ENCODE measurements at regions not wholly inside any gene's neighbourhood (a gene's known extent, or its start where the extent isn't known, plus 50 kb on each side); places are given as distances from the start of the nearest gene placed in this dataset.
"Not testable (repeated sequence)": the region's sequence is repeated elsewhere in the genome, so short reads cannot be mapped to it uniquely, and the experiment has no call there.

DNA sequence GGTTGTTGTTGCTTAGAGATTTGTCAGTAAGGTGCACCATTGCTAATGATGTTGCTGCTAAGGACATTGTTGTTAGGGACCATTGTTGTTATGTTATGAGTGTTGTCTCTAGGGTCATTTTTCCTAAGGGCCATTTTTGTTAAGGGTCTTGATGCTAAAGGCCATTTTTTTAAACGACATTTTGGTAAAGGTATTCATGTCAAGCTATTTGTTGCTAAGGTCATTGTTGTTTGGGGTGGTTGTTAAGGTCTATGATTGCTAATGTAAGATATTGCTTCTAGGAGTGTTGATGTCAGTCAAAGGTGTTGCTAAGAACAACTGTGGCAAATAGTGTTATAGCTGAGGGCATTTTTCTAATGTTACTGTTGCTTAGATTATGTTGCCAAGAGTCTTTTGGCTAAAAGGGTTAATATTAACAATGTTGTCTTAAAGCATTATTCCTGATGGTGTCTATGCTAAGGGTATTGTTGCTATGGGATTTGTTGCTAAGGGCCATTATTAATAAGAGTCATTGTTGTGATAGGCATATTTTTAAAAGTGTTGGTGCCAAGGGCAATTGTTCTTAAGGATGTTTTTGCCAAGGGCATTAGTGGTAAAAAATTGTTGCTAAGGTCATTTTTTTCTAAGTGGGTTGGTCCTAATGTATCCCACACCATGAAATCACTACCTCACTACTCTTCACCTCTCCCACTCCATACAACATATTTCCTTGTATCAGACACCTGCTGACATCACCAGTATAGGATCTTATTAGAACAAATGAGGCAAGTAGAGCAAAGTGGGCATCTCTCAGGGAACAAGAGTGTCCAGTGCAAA lies 56.2 kb downstream of the SPATA31A6 start:
- DNase-seq; ATAC-seq (ENCODE audit: insufficient read depth, low read depth); H3K79me2 ChIP-seq (ENCODE audit: insufficient read depth, low read length); H3K9me3 ChIP-seq (ENCODE audit: insufficient read depth, low read length, severe bottlenecking); H3K9ac ChIP-seq (ENCODE audit: low read depth, low read length); H2AFZ ChIP-seq (ENCODE audit: low read depth, low read length); H3K27ac ChIP-seq (ENCODE audit: low read length); H3K27me3 ChIP-seq (ENCODE audit: insufficient read depth, low read length, poor library complexity); H3K4me2 ChIP-seq (ENCODE audit: insufficient read depth, low read length); H3K4me3 ChIP-seq (ENCODE audit: low read depth in 1 of 2, low read length in 2 of 2); H3K4me1 ChIP-seq (ENCODE audit: insufficient read depth, low read length); H4K20me1 ChIP-seq (ENCODE audit: insufficient read depth, low read length); H3K36me3 ChIP-seq (ENCODE audit: insufficient read depth, low read length): not testable (repeated sequence)

DNA sequence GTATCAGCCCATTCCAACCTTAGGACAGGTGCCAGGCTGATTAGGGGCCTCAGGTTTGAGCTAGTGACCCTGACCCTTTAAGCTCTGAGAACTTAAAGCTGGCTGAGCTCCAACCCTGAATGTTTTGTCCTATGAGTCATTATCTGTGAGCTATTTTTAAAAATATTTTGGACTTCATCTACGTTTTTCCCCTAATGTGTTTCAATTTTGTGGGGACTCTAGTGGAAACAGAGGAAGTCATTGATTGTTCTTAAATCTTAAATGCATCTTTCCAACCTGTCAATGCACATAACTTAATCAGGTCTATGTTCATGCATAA lies 56.8 kb downstream of the SPATA31A6 start:
- not testable (repeated sequence) for H3K36me3 ChIP-seq (ENCODE audit: insufficient read depth, low read length); H4K20me1 ChIP-seq (ENCODE audit: insufficient read depth, low read length); H3K4me2 ChIP-seq (ENCODE audit: insufficient read depth, low read length); H3K27ac ChIP-seq (ENCODE audit: low read length); H3K27me3 ChIP-seq (ENCODE audit: insufficient read depth, low read length, poor library complexity); H3K9me3 ChIP-seq (ENCODE audit: insufficient read depth, low read length, severe bottlenecking); ATAC-seq (ENCODE audit: insufficient read depth, low read depth); H3K4me1 ChIP-seq (ENCODE audit: insufficient read depth, low read length); DNase-seq; H3K79me2 ChIP-seq (ENCODE audit: insufficient read depth, low read length); H3K4me3 ChIP-seq (ENCODE audit: low read depth in 1 of 2, low read length in 2 of 2); H2AFZ ChIP-seq (ENCODE audit: low read depth, low read length); H3K9ac ChIP-seq (ENCODE audit: low read depth, low read length)

GRCh38 chr9:42243211-42243610 lies 59.8 kb downstream of the SPATA31A6 start:
- not testable (repeated sequence) for DNase-seq; H3K4me2 ChIP-seq (ENCODE audit: insufficient read depth, low read length); H3K9me3 ChIP-seq (ENCODE audit: insufficient read depth, low read length, severe bottlenecking); H3K27ac ChIP-seq (ENCODE audit: low read length); H4K20me1 ChIP-seq (ENCODE audit: insufficient read depth, low read length); H3K27me3 ChIP-seq (ENCODE audit: insufficient read depth, low read length, poor library complexity); ATAC-seq (ENCODE audit: insufficient read depth, low read depth); H3K4me3 ChIP-seq (ENCODE audit: low read depth in 1 of 2, low read length in 2 of 2); H2AFZ ChIP-seq (ENCODE audit: low read depth, low read length); H3K4me1 ChIP-seq (ENCODE audit: insufficient read depth, low read length); H3K79me2 ChIP-seq (ENCODE audit: insufficient read depth, low read length); H3K9ac ChIP-seq (ENCODE audit: low read depth, low read length); H3K36me3 ChIP-seq (ENCODE audit: insufficient read depth, low read length)

- not testable (repeated sequence) for H3K27ac ChIP-seq (ENCODE audit: low read length); DNase-seq; H3K36me3 ChIP-seq (ENCODE audit: insufficient read depth, low read length); H3K79me2 ChIP-seq (ENCODE audit: insufficient read depth, low read length); H3K4me3 ChIP-seq (ENCODE audit: low read depth in 1 of 2, low read length in 2 of 2); H3K4me1 ChIP-seq (ENCODE audit: insufficient read depth, low read length); H3K9me3 ChIP-seq (ENCODE audit: insufficient read depth, low read length, severe bottlenecking); H3K4me2 ChIP-seq (ENCODE audit: insufficient read depth, low read length); H3K9ac ChIP-seq (ENCODE audit: low read depth, low read length); H2AFZ ChIP-seq (ENCODE audit: low read depth, low read length); ATAC-seq (ENCODE audit: insufficient read depth, low read depth); H4K20me1 ChIP-seq (ENCODE audit: insufficient read depth, low read length); H3K27me3 ChIP-seq (ENCODE audit: insufficient read depth, low read length, poor library complexity)
These were observed 60.4 kb downstream of the SPATA31A6 start for GRCh38 chr9:42243822-42244221.

DNA sequence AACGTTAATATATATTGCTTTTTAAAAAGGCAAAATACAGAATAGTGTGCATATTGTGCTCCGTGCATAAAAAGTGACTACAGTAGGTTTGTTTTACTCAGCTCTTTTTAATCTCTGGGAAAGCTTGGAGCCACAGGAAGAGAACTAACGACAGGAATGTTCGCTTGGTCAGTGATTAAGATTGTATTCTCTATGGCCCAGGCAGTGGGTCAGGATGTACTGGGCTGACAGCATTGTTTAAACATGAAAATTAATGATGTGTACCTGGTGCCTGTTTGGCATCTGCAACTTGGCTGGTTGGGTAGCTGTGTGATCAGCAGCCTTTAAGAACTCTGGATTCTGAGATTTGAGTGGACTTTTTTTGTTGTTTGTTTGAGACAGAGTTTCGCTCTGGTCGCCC lies 85.3 kb downstream of the SPATA31A6 start:
- not testable (repeated sequence) for H3K9me3 ChIP-seq (ENCODE audit: insufficient read depth, low read length, severe bottlenecking); H3K79me2 ChIP-seq (ENCODE audit: insufficient read depth, low read length); H3K36me3 ChIP-seq (ENCODE audit: insufficient read depth, low read length); H4K20me1 ChIP-seq (ENCODE audit: insufficient read depth, low read length); H3K4me1 ChIP-seq (ENCODE audit: insufficient read depth, low read length); DNase-seq; H2AFZ ChIP-seq (ENCODE audit: low read depth, low read length); ATAC-seq (ENCODE audit: insufficient read depth, low read depth); H3K4me2 ChIP-seq (ENCODE audit: insufficient read depth, low read length); H3K27ac ChIP-seq (ENCODE audit: low read length); H3K4me3 ChIP-seq (ENCODE audit: low read depth in 1 of 2, low read length in 2 of 2); H3K27me3 ChIP-seq (ENCODE audit: insufficient read depth, low read length, poor library complexity); H3K9ac ChIP-seq (ENCODE audit: low read depth, low read length)

- H3K4me2 ChIP-seq (ENCODE audit: insufficient read depth, low read length); H3K4me3 ChIP-seq (ENCODE audit: low read depth in 1 of 2, low read length in 2 of 2); H3K27me3 ChIP-seq (ENCODE audit: insufficient read depth, low read length, poor library complexity); H3K79me2 ChIP-seq (ENCODE audit: insufficient read depth, low read length); H3K27ac ChIP-seq (ENCODE audit: low read length); H3K9ac ChIP-seq (ENCODE audit: low read depth, low read length); H3K9me3 ChIP-seq (ENCODE audit: insufficient read depth, low read length, severe bottlenecking); H3K4me1 ChIP-seq (ENCODE audit: insufficient read depth, low read length); H4K20me1 ChIP-seq (ENCODE audit: insufficient read depth, low read length); H3K36me3 ChIP-seq (ENCODE audit: insufficient read depth, low read length); DNase-seq; ATAC-seq (ENCODE audit: insufficient read depth, low read depth); H2AFZ ChIP-seq (ENCODE audit: low read depth, low read length): not testable (repeated sequence)
These were observed 85.7 kb downstream of the SPATA31A6 start for GRCh38 chr9:42269171-42269570.

DNA sequence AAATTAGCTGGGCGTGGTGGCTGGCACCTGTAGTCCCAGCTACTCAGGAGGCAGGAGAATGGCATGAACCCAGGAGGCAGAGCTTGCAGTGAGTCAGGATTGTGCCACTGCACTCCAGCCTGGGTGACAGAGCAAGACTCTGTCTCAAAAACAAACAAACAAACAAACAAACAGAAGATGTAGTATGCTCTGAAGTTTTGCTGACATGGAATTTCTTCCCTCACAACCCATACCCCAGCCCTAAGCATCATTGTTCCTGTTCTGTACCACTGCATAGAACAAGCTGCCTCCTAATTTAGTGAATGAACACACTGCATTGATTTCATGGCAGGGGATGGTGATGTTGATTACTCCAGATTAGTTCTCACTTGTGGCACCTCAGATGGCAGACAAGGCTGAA lies 89.7 kb downstream of the SPATA31A6 start:
- not testable (repeated sequence) for DNase-seq; H3K4me2 ChIP-seq (ENCODE audit: insufficient read depth, low read length); H3K4me1 ChIP-seq (ENCODE audit: insufficient read depth, low read length); ATAC-seq (ENCODE audit: insufficient read depth, low read depth); H3K4me3 ChIP-seq (ENCODE audit: low read depth in 1 of 2, low read length in 2 of 2); H4K20me1 ChIP-seq (ENCODE audit: insufficient read depth, low read length); H2AFZ ChIP-seq (ENCODE audit: low read depth, low read length); H3K9ac ChIP-seq (ENCODE audit: low read depth, low read length); H3K27ac ChIP-seq (ENCODE audit: low read length); H3K36me3 ChIP-seq (ENCODE audit: insufficient read depth, low read length); H3K79me2 ChIP-seq (ENCODE audit: insufficient read depth, low read length); H3K27me3 ChIP-seq (ENCODE audit: insufficient read depth, low read length, poor library complexity); H3K9me3 ChIP-seq (ENCODE audit: insufficient read depth, low read length, severe bottlenecking)

Data from DND-41 (cell line).